ENCODE measurements at regions not wholly inside any gene's neighbourhood (a gene's known extent, or its start where the extent isn't known, plus 50 kb on each side); places are given as distances from the start of the nearest gene placed in this dataset.
"Not testable (repeated sequence)": the region's sequence is repeated elsewhere in the genome, so short reads cannot be mapped to it uniquely, and the experiment has no call there.

- Histone ChIP-seq H3K4me1 (no peaks in the 10 kb centered on the region), H3K9ac (no peak overlapping the region), H3K27ac (no peak overlapping the region), H4K20me1 (0 out of 22 replicates have a peak, but pooled peaks cover 0 to 10% (median 0%) of the 10 kb centered on the region in 11 experiments), H3K4me2 (no peak overlapping the region), H3K4me3 (no peak overlapping the region), H3K27me3 (peaks cover 4 to 44% (median 19%) of the 10 kb centered on the region in 11 experiments; a peak in 16 of 22 replicates), H3K36me3 (no peaks in the 10 kb centered on the region), H3K9me3 (replicated peaks in 1 of 11) (peaks cover 0 to 4% (median 0%) of the 10 kb centered on the region in 11 experiments; a peak in 4 of 22 replicates)
- TF ChIP-seq Cebpa-rat (IDR thresholded peaks at IDR 0.05) = no peak
These were observed 219.4 kb upstream of the ZC4H2 start for GRCh38 chrX:65195621-65196020.

GRCh38 chrX:65194547-65194946 is 218.3 kb upstream of the ZC4H2 start:
- H3K4me1 ChIP-seq = no peaks in the 10 kb centered on the region
- no peak overlapping the region for H3K4me3 ChIP-seq
- H3K9me3 ChIP-seq (replicated peaks in 1 of 11) = peaks cover 0 to 4% (median 0%) of the 10 kb centered on the region in 11 experiments; a peak in 3 of 22 replicates
- TF ChIP-seq Cebpa-rat (IDR thresholded peaks at IDR 0.05) = no peak
- H3K27me3 ChIP-seq = peaks cover 4 to 38% (median 19%) of the 10 kb centered on the region in 11 experiments; a peak in 16 of 22 replicates
- 0 out of 22 replicates have a peak, but pooled peaks cover 0 to 10% (median 0%) of the 10 kb centered on the region in 11 experiments for H4K20me1 ChIP-seq
- no peak overlapping the region for H3K27ac ChIP-seq
- H3K4me2 ChIP-seq = no peak overlapping the region
- H3K9ac ChIP-seq = no peak overlapping the region
- H3K36me3 ChIP-seq = no peaks in the 10 kb centered on the region

- not testable (repeated sequence) for H3K4me1 ChIP-seq, H3K27ac ChIP-seq
- H3K9me3 ChIP-seq (replicated peaks in 1 of 11) = peaks cover 23 to 44% (median 35%) of the 10 kb centered on the region in 11 experiments
These were observed 187.1 kb upstream of the ZC4H2 start for GRCh38 chrX:65163325-65163724.

GRCh38 chrX:65148232-65148631 is 172.0 kb upstream of the ZC4H2 start:
- Histone ChIP-seq H3K27ac (no peak overlapping the region), H3K27me3 (peaks cover 0 to 13% (median 5%) of the 10 kb centered on the region in 11 experiments; a peak in 10 of 22 replicates), H3K9ac (no peak overlapping the region), H3K4me1 (no peaks in the 10 kb centered on the region), H3K36me3 (no peaks in the 10 kb centered on the region), H4K20me1 (no peaks in the 10 kb centered on the region), H3K4me3 (no peak overlapping the region), H3K4me2 (no peak overlapping the region), H3K9me3 (replicated peaks in 1 of 11) (peaks cover 33 to 53% (median 45%) of the 10 kb centered on the region in 11 experiments)
- no peak for TF ChIP-seq Cebpa-rat (IDR thresholded peaks at IDR 0.05)

More at GRCh38 chrX:65163325-65163724, 187.1 kb upstream of the ZC4H2 start:
- not testable (repeated sequence) for H3K36me3 ChIP-seq, H3K4me3 ChIP-seq, H3K4me2 ChIP-seq, H4K20me1 ChIP-seq, H3K27me3 ChIP-seq, H3K9ac ChIP-seq

GRCh38 chrX:65136424-65136823 is 160.2 kb upstream of the ZC4H2 start:
- H3K36me3 ChIP-seq = no peaks in the 10 kb centered on the region
- H3K4me1 ChIP-seq = no peaks in the 10 kb centered on the region
- TF ChIP-seq Cebpa-rat (IDR thresholded peaks at IDR 0.05) = no peak
- H3K9me3 ChIP-seq (replicated peaks in 1 of 11) = peaks cover 2 to 8% (median 3%) of the 10 kb centered on the region in 11 experiments; a peak in 21 of 22 replicates
- peaks cover 4 to 61% (median 46%) of the 10 kb centered on the region in 11 experiments; a peak in 19 of 22 replicates for H3K27me3 ChIP-seq
- no peak overlapping the region for H3K4me3 ChIP-seq
- no peak overlapping the region for H3K27ac ChIP-seq
- no peaks in the 10 kb centered on the region for H4K20me1 ChIP-seq
- no peak overlapping the region for H3K4me2 ChIP-seq
- no peak overlapping the region for H3K9ac ChIP-seq

GRCh38 chrX:65127842-65128241 is 151.6 kb upstream of the ZC4H2 start:
- H3K9me3 ChIP-seq (replicated peaks in 1 of 11) = peaks cover 22 to 40% (median 26%) of the 10 kb centered on the region in 11 experiments
- H3K27ac ChIP-seq = peak overlapping the region in 8 of 11 experiments; percentile 20 to 68 (median 58); a peak in 12 of 22 replicates
- TF ChIP-seq Cebpa-rat (IDR thresholded peaks at IDR 0.05) = no peak
- H4K20me1 ChIP-seq = no peaks in the 10 kb centered on the region
- H3K4me1 ChIP-seq = peaks cover 8 to 19% (median 14%) of the 10 kb centered on the region in 10 experiments; a peak in 18 of 20 replicates
- no peaks in the 10 kb centered on the region for H3K36me3 ChIP-seq
- H3K4me3 ChIP-seq = peak overlapping the region in 3 of 10 experiments; percentile 25 to 38 (median 31); a peak in 4 of 20 replicates
- peak overlapping the region in 6 of 11 experiments; percentile 12 to 58 (median 41); a peak in 7 of 22 replicates for H3K9ac ChIP-seq
- peaks cover 0 to 23% (median 9%) of the 10 kb centered on the region in 11 experiments; a peak in 11 of 22 replicates for H3K27me3 ChIP-seq
- peak overlapping the region; percentile 35 to 78 (median 63) for H3K4me2 ChIP-seq

GRCh38 chrX:65098851-65099250 is 122.6 kb upstream of the ZC4H2 start:
- TF ChIP-seq Cebpa-rat (IDR thresholded peaks at IDR 0.05) = no peak

GRCh38 chrX:65093658-65094057 is 117.4 kb upstream of the ZC4H2 start:
- H3K4me2 ChIP-seq = no peak overlapping the region
- no peak overlapping the region for H3K27ac ChIP-seq
- H3K4me3 ChIP-seq = no peak overlapping the region
- no peaks in the 10 kb centered on the region for H3K36me3 ChIP-seq
- H3K4me1 ChIP-seq = no peaks in the 10 kb centered on the region
- H3K9ac ChIP-seq = no peak overlapping the region
- H3K9me3 ChIP-seq (replicated peaks in 1 of 11) = peaks cover 10 to 27% (median 18%) of the 10 kb centered on the region in 11 experiments; a peak in 18 of 22 replicates
- TF ChIP-seq Cebpa-rat (IDR thresholded peaks at IDR 0.05) = no peak
- H3K27me3 ChIP-seq = peaks cover 0 to 23% (median 15%) of the 10 kb centered on the region in 11 experiments; a peak in 10 of 22 replicates
- no peaks in the 10 kb centered on the region for H4K20me1 ChIP-seq

More at GRCh38 chrX:65098851-65099250, 122.6 kb upstream of the ZC4H2 start:
- Histone ChIP-seq H3K27ac (no peak overlapping the region), H3K9ac (no peak overlapping the region), H3K4me1 (no peaks in the 10 kb centered on the region), H4K20me1 (no peaks in the 10 kb centered on the region), H3K4me2 (no peak overlapping the region), H3K9me3 (replicated peaks in 1 of 11) (peaks cover 47 to 58% (median 56%) of the 10 kb centered on the region in 11 experiments), H3K36me3 (no peaks in the 10 kb centered on the region), H3K27me3 (peaks cover 0 to 29% (median 15%) of the 10 kb centered on the region in 11 experiments; a peak in 11 of 22 replicates), H3K4me3 (no peak overlapping the region)

- H3K27me3 ChIP-seq = peaks cover 0 to 41% (median 25%) of the 10 kb centered on the region in 11 experiments; a peak in 15 of 22 replicates
- no peak overlapping the region for H3K9ac ChIP-seq
- no peak for TF ChIP-seq Cebpa-rat (IDR thresholded peaks at IDR 0.05)
- no peaks in the 10 kb centered on the region for H3K4me1 ChIP-seq
- H3K36me3 ChIP-seq = peaks cover 0 to 32% (median 4%) of the 10 kb centered on the region in 11 experiments; a peak in 5 of 22 replicates
- H4K20me1 ChIP-seq = no peaks in the 10 kb centered on the region
- no peak overlapping the region for H3K27ac ChIP-seq
- H3K4me3 ChIP-seq = no peak overlapping the region
- H3K9me3 ChIP-seq (replicated peaks in 1 of 11) = peaks cover 47 to 66% (median 55%) of the 10 kb centered on the region in 11 experiments
- H3K4me2 ChIP-seq = no peak overlapping the region
These were observed 97.0 kb upstream of the ZC4H2 start for GRCh38 chrX:65073233-65073632.
